ENCODE measurements at regions not wholly inside any gene's neighbourhood (a gene's known extent, or its start where the extent isn't known, plus 50 kb on each side); places are given as distances from the start of the nearest gene placed in this dataset.

- Histone ChIP-seq H3K27ac (ENCODE audit: low read depth, low read length, poor library complexity, severe bottlenecking) (no peak overlapping the region), H3K9me3 (ENCODE audit: low read length) (no peaks in the 10 kb centered on the region), H3K4me3 (ENCODE audit: low read depth, low read length, poor library complexity, severe bottlenecking) (no peak overlapping the region), H3K4me1 (ENCODE audit: insufficient read depth, low read length, poor library complexity, severe bottlenecking) (no peaks in the 10 kb centered on the region), H3K79me2 (ENCODE audit: insufficient read depth, low read depth, low read length) (no peaks in the 10 kb centered on the region), H4K20me1 (ENCODE audit: insufficient read depth, low read length) (no peaks in the 10 kb centered on the region), H3K4me2 (ENCODE audit: low read length) (no peak overlapping the region), H3K36me3 (ENCODE audit: insufficient read depth, low read length) (no peaks in the 10 kb centered on the region), H2AFZ (ENCODE audit: low read length) (no peak overlapping the region), H3K9me2 (ENCODE audit: insufficient read depth, low read length) (no peaks in the 10 kb centered on the region)
- CTCF ChIA-PET (ENCODE audit: unreplicated experiment), result no interaction called here
- TF ChIP-seq EZH2phosphoT487 (IDR thresholded peaks at IDR 0.05; ENCODE audit: borderline replicate concordance, low read depth, low read length) (no peak), CTCF (conservative IDR thresholded peaks at IDR 0.05; ENCODE audit: low read length) (no peak)
- DNase-seq (ENCODE audit: low spot score), result no peak
- intact Hi-C loops (cut with micrococcal nuclease; ENCODE audit: unreplicated experiment), result no loop called here
- POLR2A ChIA-PET, result no interaction called here
- no TSS peak for BruUV-seq (replicated peaks)
Observed at GRCh38 chr1:221497046-221497445, 244.8 kb downstream of the DUSP10 start.

GRCh38 chr1:221503268-221503667 is 238.6 kb downstream of the DUSP10 start:
- ChIA-PET CTCF (ENCODE audit: unreplicated experiment) (no interaction called here), POLR2A (no interaction called here)
- Histone ChIP-seq H3K9me2 (ENCODE audit: insufficient read depth, low read length) (no peaks in the 10 kb centered on the region), H3K79me2 (ENCODE audit: insufficient read depth, low read depth, low read length) (no peaks in the 10 kb centered on the region), H2AFZ (ENCODE audit: low read length) (no peak overlapping the region), H3K4me1 (ENCODE audit: insufficient read depth, low read length, poor library complexity, severe bottlenecking) (no peaks in the 10 kb centered on the region), H3K27ac (ENCODE audit: low read depth, low read length, poor library complexity, severe bottlenecking) (no peak overlapping the region), H3K4me2 (ENCODE audit: low read length) (no peak overlapping the region), H4K20me1 (ENCODE audit: insufficient read depth, low read length) (no peaks in the 10 kb centered on the region), H3K36me3 (ENCODE audit: insufficient read depth, low read length) (no peaks in the 10 kb centered on the region), H3K4me3 (ENCODE audit: low read depth, low read length, poor library complexity, severe bottlenecking) (no peak overlapping the region), H3K9me3 (ENCODE audit: low read length) (no peaks in the 10 kb centered on the region)
- no peak for TF ChIP-seq EZH2phosphoT487 (IDR thresholded peaks at IDR 0.05; ENCODE audit: borderline replicate concordance, low read depth, low read length)
- no peak for TF ChIP-seq CTCF (conservative IDR thresholded peaks at IDR 0.05; ENCODE audit: low read length)
- BruUV-seq (replicated peaks), result no TSS peak
- no peak for DNase-seq (ENCODE audit: low spot score)
- intact Hi-C loops (cut with micrococcal nuclease; ENCODE audit: unreplicated experiment), result no loop called here

- ChIA-PET POLR2A (interaction anchor here (0.8 kb wide), 1 partner anchor 480 kb away, joined by 3 read pairs; no protein-coding TSS in a partner anchor), CTCF (ENCODE audit: unreplicated experiment) (interaction anchor here (1.1 kb wide), 1 partner anchor 47 kb away, joined by 4 read pairs; no protein-coding TSS in a partner anchor)
- no peaks in the 10 kb centered on the region for H3K9me2 ChIP-seq (ENCODE audit: insufficient read depth, low read length)
- BruUV-seq (replicated peaks), result no TSS peak
- TF ChIP-seq EZH2phosphoT487 (IDR thresholded peaks at IDR 0.05; ENCODE audit: borderline replicate concordance, low read depth, low read length) (no peak), CTCF (conservative IDR thresholded peaks at IDR 0.05; ENCODE audit: low read length) (no peak)
- no peaks in the 10 kb centered on the region for H3K36me3 ChIP-seq (ENCODE audit: insufficient read depth, low read length)
- H4K20me1 ChIP-seq (ENCODE audit: insufficient read depth, low read length), result no peaks in the 10 kb centered on the region
- H3K4me1 ChIP-seq (ENCODE audit: insufficient read depth, low read length, poor library complexity, severe bottlenecking), result no peaks in the 10 kb centered on the region
- DNase-seq (ENCODE audit: low spot score), result no peak
- intact Hi-C loops (cut with micrococcal nuclease; ENCODE audit: unreplicated experiment), result no loop called here
- H2AFZ ChIP-seq (ENCODE audit: low read length), result no peak overlapping the region
- no peaks in the 10 kb centered on the region for H3K9me3 ChIP-seq (ENCODE audit: low read length)
- H3K79me2 ChIP-seq (ENCODE audit: insufficient read depth, low read depth, low read length), result no peaks in the 10 kb centered on the region
- H3K4me3 ChIP-seq (ENCODE audit: low read depth, low read length, poor library complexity, severe bottlenecking), result no peak overlapping the region
- H3K27ac ChIP-seq (ENCODE audit: low read depth, low read length, poor library complexity, severe bottlenecking), result no peak overlapping the region
- peak overlapping the region; percentile 34; the same call in 1 of the 2 replicates for H3K4me2 ChIP-seq (ENCODE audit: low read length)
Observed at GRCh38 chr1:221509575-221510355, 232.1 kb downstream of the DUSP10 start.
